ENCODE measurements at regions not wholly inside any gene's neighbourhood (a gene's known extent, or its start where the extent isn't known, plus 50 kb on each side); places are given as distances from the start of the nearest gene placed in this dataset.

GRCh38 chr1:229203991-229204632, 66.8 kb upstream of the RAB4A start:
- DNase-seq (ENCODE audit: low spot score), result no peak

DNA sequence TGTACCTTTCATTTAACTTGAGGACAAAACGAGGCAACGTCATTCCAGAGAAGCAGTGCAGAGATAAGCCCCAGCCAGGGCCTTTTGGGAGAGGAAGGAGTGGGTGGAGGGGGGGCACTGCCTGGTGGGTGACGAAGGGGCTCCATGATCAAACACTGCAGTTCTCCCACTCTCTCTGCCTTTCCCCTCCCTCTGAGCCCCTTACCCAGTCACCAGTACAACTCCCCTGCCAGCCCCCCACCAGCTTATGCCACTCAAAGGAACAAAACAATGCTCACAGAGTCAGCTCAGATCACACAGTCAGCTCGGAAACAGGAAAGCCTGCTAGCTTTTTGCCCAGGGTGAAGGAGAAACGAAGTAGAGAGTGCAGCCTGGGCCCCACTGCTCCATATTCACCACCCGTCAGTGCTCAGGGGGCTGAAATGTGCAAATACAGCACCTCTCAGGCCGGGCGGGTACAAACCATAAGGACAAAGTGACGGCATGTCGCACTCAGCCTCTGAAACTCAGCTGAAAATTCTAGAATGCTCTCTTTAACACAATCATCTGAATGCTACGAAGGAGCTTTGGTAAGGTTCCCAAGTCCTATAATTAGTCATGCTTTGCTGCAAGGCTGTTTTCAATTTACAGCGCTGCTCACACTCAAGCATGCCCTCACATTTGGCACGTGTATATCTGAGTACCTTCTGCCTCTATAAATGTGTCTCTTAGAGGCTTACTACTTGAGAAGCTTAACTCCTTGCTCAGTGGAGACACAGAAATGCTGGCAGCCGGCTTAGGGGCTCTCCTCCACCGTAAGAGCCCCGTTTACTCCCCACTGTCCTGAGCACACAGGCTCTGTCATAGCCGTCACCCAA, 65.8 kb upstream of the RAB4A start:
- DNase-seq (ENCODE audit: low spot score), result peak; percentile 92

DNA sequence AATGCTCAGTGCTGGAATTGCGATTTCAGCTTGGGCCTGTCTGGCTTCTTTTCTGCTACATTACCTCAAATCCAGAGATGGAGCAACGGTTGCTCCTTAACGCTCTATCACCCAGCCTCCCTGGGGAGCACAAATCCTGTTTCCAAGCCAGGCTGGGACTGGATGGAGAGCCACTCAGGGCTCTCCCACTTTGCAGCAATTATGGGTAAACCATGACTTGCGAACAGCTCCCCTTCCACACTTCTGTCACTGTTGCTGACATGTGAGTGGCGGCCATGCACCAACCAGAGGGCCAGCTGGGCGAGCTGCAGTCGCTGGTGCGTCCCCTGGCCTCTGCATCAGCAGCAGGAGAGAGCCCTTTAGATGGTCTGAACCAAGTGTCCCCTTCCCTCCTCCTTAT, 65.1 kb upstream of the RAB4A start:
- no peak for DNase-seq (ENCODE audit: low spot score)

GRCh38 chr1:229207916-229208315, 63.0 kb upstream of the RAB4A start:
- DNase-seq (ENCODE audit: low spot score), result no peak

GRCh38 chr1:229208481-229208880, 62.4 kb upstream of the RAB4A start:
- DNase-seq (ENCODE audit: low spot score), result no peak

GRCh38 chr1:229209386-229209785, 61.5 kb upstream of the RAB4A start:
- no peak for DNase-seq (ENCODE audit: low spot score)

- peak; percentile 93 for DNase-seq (ENCODE audit: low spot score)
Observed at GRCh38 chr1:229209816-229210215, 61.1 kb upstream of the RAB4A start.

GRCh38 chr1:229210844-229211243, 60.1 kb upstream of the RAB4A start:
- no peak for DNase-seq (ENCODE audit: low spot score)

DNA sequence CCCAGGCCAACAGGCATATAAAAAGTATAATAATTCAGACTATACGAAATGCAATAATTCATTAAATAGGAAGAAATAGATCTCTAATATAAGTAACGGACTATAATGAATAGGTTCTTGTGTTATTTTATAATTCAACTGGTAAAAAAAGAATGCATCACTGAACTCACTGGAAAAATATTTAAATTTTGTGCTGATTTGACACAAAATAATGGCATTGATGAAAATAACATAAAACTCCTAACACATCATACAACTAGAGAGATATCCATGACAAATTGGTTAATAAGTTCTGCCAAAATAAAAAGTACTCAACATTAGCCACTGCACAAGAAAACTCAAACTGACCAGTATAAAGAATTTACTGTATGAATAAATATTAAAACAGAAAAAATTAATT, 57.1 kb upstream of the RAB4A start:
- no peak for DNase-seq (ENCODE audit: low spot score)

- no peak for DNase-seq (ENCODE audit: low spot score)
Observed at GRCh38 chr1:229217716-229218115, 53.2 kb upstream of the RAB4A start.

DNA sequence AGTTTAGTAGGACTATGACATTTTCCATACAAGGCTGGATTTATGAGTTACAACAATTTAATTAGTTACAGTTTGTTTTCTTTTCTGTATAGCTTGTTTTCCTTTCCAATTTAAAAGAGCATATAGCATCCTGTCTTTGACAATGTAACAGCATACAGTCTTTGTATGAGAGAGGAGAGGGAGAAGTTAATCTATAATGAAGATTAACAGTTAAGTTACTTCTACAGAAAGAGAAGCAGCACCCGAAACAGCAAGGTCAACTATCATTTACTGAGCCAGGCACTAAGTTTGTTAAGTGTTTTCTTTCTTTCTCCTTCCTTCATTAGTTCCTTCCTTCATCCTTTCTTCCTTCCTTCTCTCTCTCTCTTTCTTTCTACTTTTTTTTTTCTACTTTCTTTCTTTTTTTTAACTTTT, 52.3 kb upstream of the RAB4A start:
- DNase-seq (ENCODE audit: low spot score), result no peak

- DNase-seq (ENCODE audit: low spot score), result no peak
Observed at GRCh38 chr1:229220163-229220846, 50.6 kb upstream of the RAB4A start.

DNA sequence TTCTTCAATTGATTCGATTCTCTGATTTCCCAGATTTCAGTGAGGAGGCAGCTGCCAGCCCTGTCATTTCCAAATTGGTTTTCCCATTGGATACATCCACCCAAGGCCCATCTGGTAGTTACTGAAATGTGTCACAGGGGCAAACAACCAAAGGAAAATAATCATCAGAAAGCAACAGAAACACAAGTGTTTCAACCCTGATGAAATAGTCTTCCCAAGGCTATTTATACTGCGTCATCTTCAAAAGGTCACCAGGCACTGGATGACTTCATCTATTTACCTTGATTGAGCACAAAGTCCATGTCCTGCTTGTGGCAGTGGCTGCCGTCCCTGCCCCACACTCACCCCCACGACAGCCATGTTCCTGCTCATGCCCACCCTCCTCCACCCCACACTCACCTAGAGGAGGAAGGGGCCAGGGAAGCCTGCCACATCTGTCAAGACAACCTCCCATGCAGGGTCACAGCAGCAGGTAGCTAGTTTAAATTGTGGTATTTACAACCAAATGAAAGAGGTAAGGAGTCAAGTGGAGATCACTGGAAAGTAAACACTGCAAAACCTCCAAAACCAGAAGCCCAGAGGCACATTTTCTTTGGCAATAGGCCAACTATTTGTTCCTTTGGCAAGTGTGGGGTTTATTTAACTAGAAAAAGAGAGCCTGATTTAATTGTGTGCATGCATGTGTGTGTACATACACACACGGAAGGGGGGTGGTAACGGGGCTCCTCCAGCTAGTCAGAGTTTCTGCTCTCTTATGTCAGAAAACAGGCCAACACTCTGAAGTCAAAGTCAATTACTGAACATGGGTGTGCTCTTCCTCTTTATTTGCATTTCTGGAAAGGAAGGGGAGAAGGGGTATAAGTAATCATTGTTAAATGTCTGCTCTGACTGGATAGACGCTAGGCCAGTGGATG, 49.5 kb upstream of the RAB4A start:
- DNase-seq (ENCODE audit: low spot score), result peak; percentile 50
